Mammary epithelial cell (primary cell): ENCODE measurements at regions not wholly inside any gene's neighbourhood (a gene's known extent, or its start where the extent isn't known, plus 50 kb on each side); places are given as distances from the start of the nearest gene placed in this dataset.

Source experiments
- CTCF ChIP-seq, 2 donors: IDR thresholded peaks in 1 of 2; conservative IDR thresholded peaks in 1 of 2; 2 replicates each; pipeline ENCODE4 v1.5.1; 2011 to 2012; ENCODE audit warnings: inconsistent platforms in 2 of 2, low read length in 2 of 2, mild to moderate bottlenecking in 2 of 2, control low read depth in 1 of 2, low read depth in 1 of 2; ENCODE audit not compliant: insufficient read depth in 1 of 2; ENCODE audit errors: extremely low read depth in 1 of 2
- EZH2 ChIP-seq: IDR thresholded peaks from 2 replicates; pipeline ENCODE4 v1.6.1; 2012; ENCODE audit warnings: low read length, inconsistent platforms, borderline replicate concordance

GRCh38 chrX:42948723-42949657 is 171.0 kb upstream of the PPP1R2C start:
- TF ChIP-seq CTCF (conservative IDR thresholded peaks at IDR 0.05 in 1 of 2, IDR thresholded peaks at IDR 0.05 in 1 of 2; ENCODE audit: extremely low read depth in 1 of 2, insufficient read depth in 1 of 2, low read depth in 1 of 2, low read length in 2 of 2) (no peak), EZH2 (no peak)
